ENCODE measurements at regions not wholly inside any gene's neighbourhood (a gene's known extent, or its start where the extent isn't known, plus 50 kb on each side); places are given as distances from the start of the nearest gene placed in this dataset.

DNA sequence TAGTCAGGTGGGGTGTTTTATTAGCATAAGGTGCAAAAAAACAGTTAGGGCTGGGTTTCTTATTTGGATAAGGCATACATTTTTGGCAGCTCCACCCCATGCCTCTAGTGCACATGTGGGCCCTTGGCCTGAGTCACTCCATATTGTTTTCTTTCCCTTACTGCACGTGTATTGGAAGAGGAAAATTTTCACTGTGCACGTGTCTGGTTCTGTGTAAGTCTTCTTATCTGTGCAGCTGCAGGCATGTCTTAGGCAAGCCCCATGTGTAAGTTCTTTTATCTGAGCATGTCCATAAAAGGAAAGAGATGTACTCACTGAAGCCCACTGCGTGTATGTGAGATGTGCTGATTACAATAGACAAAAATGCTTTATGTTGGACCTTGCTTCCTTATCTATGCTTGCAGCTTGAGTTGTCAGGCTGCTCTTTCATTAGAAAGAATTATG, 540.3 kb upstream of the IGFBP3 start:
- Histone ChIP-seq H3K9ac (ENCODE audit: low read length) (no peak overlapping the region), H3K4me1 (ENCODE audit: control insufficient read depth in 2 of 2, insufficient read depth in 2 of 2, low read length in 2 of 2) (no peaks in the 10 kb centered on the region), H2AFZ (ENCODE audit: insufficient read depth, low read depth, low read length, poor library complexity, severe bottlenecking) (no peak overlapping the region), H3K9me3 (ENCODE audit: control extremely low read depth in 1 of 3, control insufficient read depth in 2 of 3, insufficient read depth in 1 of 3, low read length in 2 of 3) (peaks cover 0 to 18% (median 4%) of the 10 kb centered on the region in 3 donors), H3K4me2 (replicated peaks; ENCODE audit: low read depth, low read length, poor library complexity, severe bottlenecking) (no peak overlapping the region), H4K20me1 (ENCODE audit: control insufficient read depth, insufficient read depth, low read length, poor library complexity, severe bottlenecking) (no peaks in the 10 kb centered on the region), H3K27me3 (replicated peaks in 1 of 4; ENCODE audit: control extremely low read depth in 1 of 4, control insufficient read depth in 3 of 4, insufficient read depth in 4 of 4, low read length in 3 of 4) (no peaks in the 10 kb centered on the region), H3K27ac (ENCODE audit: low read length in 2 of 2) (no peak overlapping the region), H3K79me2 (ENCODE audit: control insufficient read depth, insufficient read depth, low read length) (no peaks in the 10 kb centered on the region), H3K4me3 (ENCODE audit: control extremely low read depth in 1 of 5, extremely low read depth in 1 of 5, insufficient read depth in 1 of 5, low read depth in 2 of 5, low read length in 4 of 5) (no peak overlapping the region), H3K36me3 (replicated peaks in 1 of 2; ENCODE audit: control extremely low read depth in 1 of 2, control insufficient read depth in 1 of 2, extremely low read depth in 1 of 2, insufficient read depth in 2 of 2, low read length in 1 of 2) (no peaks in the 10 kb centered on the region)
- ChIA-PET CTCF (no interaction called here), POLR2A (no interaction called here)
- Mint-ChIP-seq H3K9me3 (ENCODE audit: insufficient read depth) (peaks cover 10% of the 10 kb centered on the region), H3K27me3 (no peaks in the 10 kb centered on the region), H3K4me1 (no peaks in the 10 kb centered on the region), H3K27ac (no peak overlapping the region), H3K4me3 (no peak overlapping the region)
- DNase-seq (no peak), ATAC-seq (ENCODE audit: low read depth) (no peak)
- TF ChIP-seq, protein P1, sequence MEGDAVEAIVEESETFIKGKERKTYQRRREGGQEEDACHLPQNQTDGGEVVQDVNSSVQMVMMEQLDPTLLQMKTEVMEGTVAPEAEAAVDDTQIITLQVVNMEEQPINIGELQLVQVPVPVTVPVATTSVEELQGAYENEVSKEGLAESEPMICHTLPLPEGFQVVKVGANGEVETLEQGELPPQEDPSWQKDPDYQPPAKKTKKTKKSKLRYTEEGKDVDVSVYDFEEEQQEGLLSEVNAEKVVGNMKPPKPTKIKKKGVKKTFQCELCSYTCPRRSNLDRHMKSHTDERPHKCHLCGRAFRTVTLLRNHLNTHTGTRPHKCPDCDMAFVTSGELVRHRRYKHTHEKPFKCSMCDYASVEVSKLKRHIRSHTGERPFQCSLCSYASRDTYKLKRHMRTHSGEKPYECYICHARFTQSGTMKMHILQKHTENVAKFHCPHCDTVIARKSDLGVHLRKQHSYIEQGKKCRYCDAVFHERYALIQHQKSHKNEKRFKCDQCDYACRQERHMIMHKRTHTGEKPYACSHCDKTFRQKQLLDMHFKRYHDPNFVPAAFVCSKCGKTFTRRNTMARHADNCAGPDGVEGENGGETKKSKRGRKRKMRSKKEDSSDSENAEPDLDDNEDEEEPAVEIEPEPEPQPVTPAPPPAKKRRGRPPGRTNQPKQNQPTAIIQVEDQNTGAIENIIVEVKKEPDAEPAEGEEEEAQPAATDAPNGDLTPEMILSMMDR (IDR thresholded peaks at IDR 0.05) = no peak
- no peak for TF ChIP-seq EZH2 (IDR thresholded peaks at IDR 0.05; ENCODE audit: borderline replicate concordance, insufficient read depth, low read depth, low read length, poor library complexity, severe bottlenecking)
- 72% methylated on average over 3 of the region's 3 CpGs for WGBS (ENCODE audit: insufficient coverage)
- intact Hi-C loops (cut with micrococcal nuclease) = no loop called here

DNA sequence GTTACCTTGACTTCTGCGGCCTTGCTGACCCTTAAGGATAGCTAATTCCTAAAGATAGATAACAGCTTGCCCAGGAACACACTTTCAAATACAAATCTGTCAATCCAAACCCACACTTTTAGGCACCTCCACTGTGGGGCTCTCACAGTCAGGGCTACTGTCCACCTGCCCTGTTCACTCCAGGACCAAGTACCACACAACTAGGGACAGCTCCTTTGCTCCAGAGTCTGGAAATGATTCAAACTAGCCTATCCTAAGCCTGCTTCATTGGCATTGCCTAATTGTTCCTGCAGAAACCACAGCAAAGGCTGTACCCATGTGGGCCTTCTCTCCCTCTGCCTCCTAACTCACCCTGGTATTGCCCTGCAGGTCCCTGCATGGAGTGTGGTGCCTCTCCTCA, 538.9 kb upstream of the IGFBP3 start:
- CTCF ChIA-PET = no interaction called here
- no peak for ATAC-seq (ENCODE audit: low read depth)
- H3K4me1 Mint-ChIP-seq = no peaks in the 10 kb centered on the region

More for the DNA sequence above, 538.9 kb upstream of the IGFBP3 start:
- no peak overlapping the region for H3K27ac Mint-ChIP-seq
- no peaks in the 10 kb centered on the region for H3K79me2 ChIP-seq (ENCODE audit: control insufficient read depth, insufficient read depth, low read length)
- intact Hi-C loops (cut with micrococcal nuclease) = no loop called here
- H2AFZ ChIP-seq (ENCODE audit: insufficient read depth, low read depth, low read length, poor library complexity, severe bottlenecking) = no peak overlapping the region
- H4K20me1 ChIP-seq (ENCODE audit: control insufficient read depth, insufficient read depth, low read length, poor library complexity, severe bottlenecking) = no peaks in the 10 kb centered on the region
- POLR2A ChIA-PET = no interaction called here
- no peaks in the 10 kb centered on the region for H3K27me3 Mint-ChIP-seq
- H3K4me3 ChIP-seq (ENCODE audit: control extremely low read depth in 1 of 5, extremely low read depth in 1 of 5, insufficient read depth in 1 of 5, low read depth in 2 of 5, low read length in 4 of 5) = no peak overlapping the region
- TF ChIP-seq, protein P1 (IDR thresholded peaks at IDR 0.05) = no peak
- TF ChIP-seq EZH2 (IDR thresholded peaks at IDR 0.05; ENCODE audit: borderline replicate concordance, insufficient read depth, low read depth, low read length, poor library complexity, severe bottlenecking) = no peak
- H3K9me3 ChIP-seq (ENCODE audit: control extremely low read depth in 1 of 3, control insufficient read depth in 2 of 3, insufficient read depth in 1 of 3, low read length in 2 of 3) = peaks cover 0 to 7% (median 4%) of the 10 kb centered on the region in 3 donors
- H3K9ac ChIP-seq (ENCODE audit: low read length) = no peak overlapping the region
- no peak for DNase-seq
- no peaks in the 10 kb centered on the region for H3K36me3 ChIP-seq (replicated peaks in 1 of 2; ENCODE audit: control extremely low read depth in 1 of 2, control insufficient read depth in 1 of 2, extremely low read depth in 1 of 2, insufficient read depth in 2 of 2, low read length in 1 of 2)
- no peak overlapping the region for H3K4me3 Mint-ChIP-seq
- WGBS (ENCODE audit: insufficient coverage) = 78% methylated on average over 1 of the region's 1 CpG
- peaks cover 10% of the 10 kb centered on the region for H3K9me3 Mint-ChIP-seq (ENCODE audit: insufficient read depth)
- no peaks in the 10 kb centered on the region for H3K4me1 ChIP-seq (ENCODE audit: control insufficient read depth in 2 of 2, insufficient read depth in 2 of 2, low read length in 2 of 2)
- no peak overlapping the region for H3K27ac ChIP-seq (ENCODE audit: low read length in 2 of 2)
- H3K4me2 ChIP-seq (replicated peaks; ENCODE audit: low read depth, low read length, poor library complexity, severe bottlenecking) = no peak overlapping the region
- H3K27me3 ChIP-seq (replicated peaks in 1 of 4; ENCODE audit: control extremely low read depth in 1 of 4, control insufficient read depth in 3 of 4, insufficient read depth in 4 of 4, low read length in 3 of 4) = no peaks in the 10 kb centered on the region
